ENCODE measurements at regions not wholly inside any gene's neighbourhood (a gene's known extent, or its start where the extent isn't known, plus 50 kb on each side); places are given as distances from the start of the nearest gene placed in this dataset.
A peak's percentile ranks its signal among the peaks of the same experiment; 100 is the strongest.

DNA sequence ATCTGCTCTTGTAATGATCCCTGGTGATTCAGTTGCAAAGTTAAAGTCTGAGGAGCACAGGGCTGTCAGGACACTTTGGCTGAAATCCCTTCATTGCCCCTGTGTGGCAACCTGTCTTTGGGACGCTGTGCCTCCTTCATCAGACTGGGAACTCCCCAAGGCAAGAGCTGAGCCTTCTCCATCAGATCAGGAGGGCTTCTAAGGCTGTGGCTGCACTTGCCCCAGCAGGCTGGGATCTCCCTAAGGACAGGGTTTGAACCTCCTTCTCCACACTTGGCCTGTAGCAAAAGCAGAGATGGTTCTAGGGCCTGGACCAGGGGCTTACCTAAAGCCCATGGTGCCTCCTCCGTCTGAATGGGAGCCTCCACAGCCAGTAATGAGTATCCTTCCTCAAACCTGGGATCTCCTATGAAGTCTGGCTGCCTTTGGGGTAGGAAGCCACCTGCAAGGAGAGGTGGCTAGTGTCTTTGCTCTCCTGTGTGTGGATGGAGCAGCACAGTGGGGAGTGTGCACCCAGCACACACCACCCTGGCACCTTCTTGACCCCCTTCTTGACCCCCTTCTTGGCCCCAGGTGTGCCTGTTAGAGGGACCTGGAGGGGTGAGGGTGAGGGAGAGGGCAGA is 79.0 kb upstream of the NKD1 start:
- DNase-seq = no peak

GRCh38 chr16:50468749-50469078 is 79.5 kb upstream of the NKD1 start:
- no peak for DNase-seq

DNA sequence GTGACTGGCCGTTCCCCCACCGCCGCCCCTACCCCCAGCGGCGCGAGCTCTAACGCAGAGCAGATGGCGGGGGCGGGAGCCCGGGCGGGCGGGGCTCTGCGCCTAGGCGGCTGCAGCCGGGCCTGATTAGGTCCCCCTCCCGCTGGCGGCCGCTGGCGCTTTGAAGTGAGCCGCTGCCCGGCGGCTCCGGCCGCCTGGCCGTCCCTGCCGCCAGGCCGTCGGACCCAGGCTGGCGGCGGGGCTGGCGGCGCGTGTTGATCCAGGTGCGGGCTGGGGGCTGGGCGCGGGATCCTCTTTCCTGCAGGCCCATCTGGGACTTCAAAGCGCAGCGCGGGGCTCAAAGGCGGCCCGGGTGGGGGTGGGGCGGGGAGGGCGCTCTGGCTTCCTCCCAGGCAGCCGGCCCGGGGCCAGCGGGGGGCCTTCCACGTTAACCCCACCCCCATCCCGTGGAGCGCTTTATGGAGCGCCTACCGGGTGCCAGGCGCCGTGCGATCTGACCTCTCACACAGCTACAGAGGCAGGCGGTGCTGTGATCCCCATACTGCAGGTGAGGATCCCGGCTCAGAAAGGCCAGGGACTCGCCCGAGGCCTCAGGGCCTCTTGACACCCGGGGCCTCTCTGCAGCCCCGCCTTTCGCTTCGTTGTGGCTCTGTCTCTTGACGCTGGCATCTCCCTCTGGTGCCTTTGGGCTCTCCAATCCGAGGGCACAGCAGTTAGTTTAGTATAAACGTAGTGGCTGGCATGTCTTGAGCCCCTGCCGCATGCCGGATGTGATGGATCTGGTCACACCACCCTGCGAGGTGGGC is 80.0 kb upstream of the NKD1 start:
- DNase-seq = no peak

- DNase-seq = no peak
Measured at GRCh38 chr16:50467559-50467942, 80.6 kb upstream of the NKD1 start.

DNA sequence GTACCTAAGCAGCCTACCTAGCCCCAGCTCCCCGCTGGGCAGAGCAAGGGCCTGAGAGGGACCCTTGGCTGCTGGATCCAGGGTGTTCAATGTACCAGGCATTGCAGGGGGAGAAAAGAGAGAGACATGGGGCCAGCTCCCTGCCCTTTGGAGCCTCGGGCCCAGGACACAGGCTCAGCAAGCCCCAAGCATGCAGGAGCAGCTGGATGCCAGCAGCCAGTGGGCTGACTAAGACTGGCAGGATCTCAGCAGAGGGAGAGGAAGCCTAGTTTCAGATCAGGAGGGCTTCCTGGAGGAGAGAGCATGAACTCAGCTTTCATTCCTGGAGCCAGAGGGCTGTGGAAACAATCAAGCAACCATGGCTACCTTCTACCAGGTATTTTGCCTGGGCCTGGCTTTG is 82.0 kb upstream of the NKD1 start:
- no peak for DNase-seq

GRCh38 chr16:50464325-50465290 is 83.6 kb upstream of the NKD1 start:
- no peak for DNase-seq

DNA sequence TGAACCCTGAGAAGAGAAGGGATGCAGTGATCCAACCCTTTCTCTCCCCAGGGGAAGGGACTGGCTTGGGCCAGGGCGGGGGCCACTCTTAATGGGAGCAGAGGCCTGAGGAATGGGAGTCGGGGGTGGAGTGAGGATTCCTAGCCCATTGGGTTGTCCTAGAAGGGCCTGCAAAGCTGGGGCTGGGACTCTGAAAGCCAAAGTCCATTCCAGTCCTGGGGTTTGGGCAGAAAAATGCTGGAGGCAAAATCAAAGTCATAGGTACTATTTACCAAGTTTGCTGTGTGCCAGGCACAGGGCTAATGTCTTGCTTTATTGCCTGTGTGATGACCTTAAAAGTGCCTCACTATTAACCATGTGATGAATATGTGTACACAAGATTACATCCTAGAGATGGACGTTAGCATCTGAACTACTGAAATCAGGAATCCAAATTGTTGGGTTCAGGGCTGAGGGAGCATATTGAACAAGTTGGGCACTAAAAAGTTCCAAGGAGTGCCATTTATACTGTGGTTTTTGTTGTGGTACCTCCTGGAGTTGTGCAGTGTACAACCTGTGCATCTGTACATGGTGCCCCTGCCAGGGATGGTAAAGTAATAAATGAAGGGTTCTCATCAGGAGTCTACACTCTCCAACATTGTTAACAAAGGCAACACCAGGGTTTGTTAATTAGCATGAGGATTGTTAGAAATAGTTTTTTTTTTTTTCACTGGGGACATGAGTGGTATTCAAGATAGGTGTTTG is 84.4 kb upstream of the NKD1 start:
- no peak for DNase-seq

DNA sequence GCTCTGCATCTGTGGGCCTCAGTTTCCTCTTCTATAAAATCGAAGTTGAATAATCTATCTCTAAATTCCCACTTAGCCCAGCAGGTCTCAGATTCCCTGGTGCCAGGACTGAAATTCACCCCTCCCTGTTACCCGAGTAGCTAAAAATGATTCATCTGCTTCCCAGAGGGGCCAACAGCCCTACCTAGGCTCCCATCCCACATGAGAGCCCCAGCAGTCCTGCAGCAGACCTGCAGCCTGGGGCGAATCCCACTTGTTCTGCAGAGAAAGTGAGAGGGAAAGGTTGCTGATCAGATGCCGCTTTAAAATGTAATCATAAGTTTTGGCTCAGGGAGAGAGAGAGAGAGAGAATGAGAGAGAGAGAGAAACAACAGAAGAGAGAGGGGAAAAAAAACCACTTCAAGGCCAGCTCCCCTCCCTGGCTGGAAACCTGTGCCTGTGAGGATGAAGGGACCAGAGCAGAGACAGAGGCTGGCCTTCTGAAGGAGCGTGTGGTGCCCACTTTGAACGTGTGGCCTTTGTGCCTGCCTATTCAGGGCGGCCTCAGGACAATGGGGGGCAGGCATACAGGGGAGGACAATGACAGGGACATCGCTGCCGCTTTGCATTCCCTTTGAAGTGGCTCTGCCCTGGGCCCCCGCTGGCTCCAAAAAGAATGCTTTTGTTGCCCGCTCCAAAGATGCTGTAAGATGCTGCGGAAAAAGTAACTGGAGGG is 85.2 kb upstream of the NKD1 start:
- DNase-seq = no peak

DNA sequence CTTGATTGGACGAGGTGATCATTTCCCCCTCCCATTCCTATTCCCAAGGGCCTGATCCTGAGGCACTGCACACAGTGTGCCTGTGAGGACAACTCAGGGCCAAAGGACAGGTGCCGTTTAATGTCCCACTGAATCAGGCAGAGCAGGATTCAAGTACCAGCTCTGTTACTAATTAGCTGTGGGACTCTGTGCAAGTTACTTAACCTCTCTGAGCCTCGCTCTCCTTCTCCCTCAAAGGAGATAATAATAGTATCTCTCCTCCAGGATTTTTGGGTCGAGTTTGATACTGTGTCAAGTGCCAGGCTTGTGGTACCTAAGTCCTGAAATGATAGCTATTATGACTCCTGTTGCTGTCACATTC is 86.8 kb upstream of the NKD1 start:
- no peak for DNase-seq

DNA sequence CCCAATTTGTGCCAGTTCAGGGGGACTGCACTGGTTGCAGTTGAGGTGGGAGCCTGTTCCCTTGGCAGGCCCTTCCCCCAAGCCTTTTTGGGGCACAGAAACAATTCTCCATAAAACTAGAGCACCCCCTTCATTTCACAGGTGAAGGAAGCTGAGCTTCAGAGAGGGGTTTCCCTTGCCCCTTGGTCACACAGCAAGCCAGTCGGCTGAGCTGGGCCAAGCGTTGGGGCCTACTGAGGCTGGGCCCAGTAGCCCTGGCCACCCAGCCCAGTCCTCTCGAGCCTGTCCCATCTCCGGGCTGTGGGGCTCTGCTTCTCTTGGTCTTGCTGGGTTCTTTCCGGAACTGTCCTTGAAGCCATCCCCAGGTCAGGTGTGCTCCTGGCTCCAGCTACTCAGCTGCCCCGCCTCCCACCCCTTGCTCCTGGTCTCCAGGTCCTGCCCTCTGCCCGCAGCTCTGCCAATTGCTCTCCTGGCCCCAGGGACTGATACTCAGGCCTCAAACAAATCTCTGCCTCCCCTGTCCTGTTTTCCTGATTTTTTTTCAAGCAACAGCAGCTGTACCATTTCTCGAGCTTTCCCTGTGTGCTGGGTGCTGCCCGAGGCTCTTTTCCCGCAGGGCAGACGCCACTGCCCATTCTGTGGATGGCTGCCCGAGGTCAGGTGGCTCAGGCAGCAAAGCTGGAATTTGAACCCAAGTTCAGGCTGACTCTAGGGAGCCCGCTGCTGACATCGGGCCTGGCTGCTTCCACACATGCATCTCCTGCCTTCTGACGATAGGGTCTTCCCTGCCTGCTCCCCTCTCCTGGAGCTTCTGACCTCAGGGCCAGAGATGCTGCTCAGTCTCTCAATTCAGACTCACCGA is 87.4 kb upstream of the NKD1 start:
- DNase-seq = no peak

GRCh38 chr16:50459496-50460080 is 88.6 kb upstream of the NKD1 start:
- no peak for DNase-seq

DNA sequence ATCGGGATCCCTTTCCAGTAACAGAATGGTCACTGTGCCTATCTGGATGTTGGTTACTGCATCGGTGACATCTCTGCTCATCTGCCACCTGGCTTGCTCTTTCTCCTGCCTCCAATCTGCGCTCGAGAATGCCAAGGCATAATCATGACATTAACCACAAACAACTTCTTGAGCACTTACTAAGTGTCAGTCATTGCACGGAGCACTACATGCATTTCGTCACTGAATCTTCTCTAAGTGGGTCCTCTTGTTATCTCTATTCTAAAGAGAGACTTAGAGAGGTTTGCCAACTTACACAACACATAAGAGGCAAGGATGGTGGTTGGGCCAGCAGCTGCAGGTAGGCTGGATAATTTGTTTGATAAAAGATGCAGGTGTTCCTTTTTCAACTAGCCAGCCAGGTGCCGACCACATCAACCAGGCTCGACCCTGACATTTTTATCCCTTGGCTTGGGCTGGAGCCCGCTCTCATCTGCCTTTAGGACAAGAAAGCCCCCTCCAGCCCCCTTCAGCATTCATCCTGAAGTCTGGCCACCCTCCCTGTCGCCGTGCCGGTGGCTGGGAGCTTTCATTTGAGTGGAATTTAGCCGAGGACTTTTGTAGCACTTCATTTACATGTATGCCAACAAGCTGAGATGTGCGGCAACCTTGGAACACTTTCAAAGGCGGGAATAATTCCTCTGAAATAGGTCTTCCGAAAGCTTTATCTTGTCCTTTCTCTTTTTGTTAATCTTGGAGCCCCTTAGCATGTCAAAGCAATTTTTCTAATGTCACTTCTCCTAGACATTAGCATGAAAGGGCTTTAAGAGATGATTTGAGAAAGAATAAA is 89.3 kb upstream of the NKD1 start:
- DNase-seq = peak; percentile 24

GRCh38 chr16:50457979-50458491 is 89.2 kb upstream of the BRD7 start:
- DNase-seq = no peak

GRCh38 chr16:50457423-50457822 is 88.6 kb upstream of the BRD7 start:
- no peak for DNase-seq

GRCh38 chr16:50455288-50455845 is 86.6 kb upstream of the BRD7 start:
- DNase-seq = no peak

- no peak for DNase-seq
Measured at GRCh38 chr16:50453446-50453845, 84.7 kb upstream of the BRD7 start.

GRCh38 chr16:50451951-50452508 is 83.2 kb upstream of the BRD7 start:
- DNase-seq = no peak

GRCh38 chr16:50450957-50451356 is 82.2 kb upstream of the BRD7 start:
- DNase-seq = no peak

- no peak for DNase-seq
Measured at GRCh38 chr16:50449800-50450199, 81.0 kb upstream of the BRD7 start.
